ENCODE measurements at regions not wholly inside any gene's neighbourhood (a gene's known extent, or its start where the extent isn't known, plus 50 kb on each side); places are given as distances from the start of the nearest gene placed in this dataset.

- Histone ChIP-seq H3K27ac (ENCODE audit: low read depth in 1 of 2, low read length in 2 of 2) (no peak overlapping the region), H3K27me3 (ENCODE audit: control insufficient read depth in 1 of 2, insufficient read depth in 2 of 2, low read length in 2 of 2) (peaks cover 0 to 2% of the 10 kb centered on the region in 2 experiments), H3K9me3 (ENCODE audit: control insufficient read depth in 1 of 2, insufficient read depth in 1 of 2, low read length in 2 of 2) (peaks cover 0 to 4% of the 10 kb centered on the region in 2 experiments), H3K4me1 (ENCODE audit: insufficient read depth, low read length) (no peaks in the 10 kb centered on the region), H3K4me3 (ENCODE audit: low read length) (no peak overlapping the region), H3K36me3 (ENCODE audit: insufficient read depth, low read length) (no peaks in the 10 kb centered on the region)
- POLR2A ChIA-PET: no interaction called here
- Mint-ChIP-seq H3K4me3 (no peak overlapping the region), H3K4me1 (ENCODE audit: low read depth) (no peaks in the 10 kb centered on the region), H3K9me3 (no peaks in the 10 kb centered on the region), H3K27ac (no peak overlapping the region), H3K27me3 (no peaks in the 10 kb centered on the region), H3K36me3 (ENCODE audit: low read depth) (no peaks in the 10 kb centered on the region)
- CTCF ChIA-PET: no interaction called here
- TF ChIP-seq, protein P1, sequence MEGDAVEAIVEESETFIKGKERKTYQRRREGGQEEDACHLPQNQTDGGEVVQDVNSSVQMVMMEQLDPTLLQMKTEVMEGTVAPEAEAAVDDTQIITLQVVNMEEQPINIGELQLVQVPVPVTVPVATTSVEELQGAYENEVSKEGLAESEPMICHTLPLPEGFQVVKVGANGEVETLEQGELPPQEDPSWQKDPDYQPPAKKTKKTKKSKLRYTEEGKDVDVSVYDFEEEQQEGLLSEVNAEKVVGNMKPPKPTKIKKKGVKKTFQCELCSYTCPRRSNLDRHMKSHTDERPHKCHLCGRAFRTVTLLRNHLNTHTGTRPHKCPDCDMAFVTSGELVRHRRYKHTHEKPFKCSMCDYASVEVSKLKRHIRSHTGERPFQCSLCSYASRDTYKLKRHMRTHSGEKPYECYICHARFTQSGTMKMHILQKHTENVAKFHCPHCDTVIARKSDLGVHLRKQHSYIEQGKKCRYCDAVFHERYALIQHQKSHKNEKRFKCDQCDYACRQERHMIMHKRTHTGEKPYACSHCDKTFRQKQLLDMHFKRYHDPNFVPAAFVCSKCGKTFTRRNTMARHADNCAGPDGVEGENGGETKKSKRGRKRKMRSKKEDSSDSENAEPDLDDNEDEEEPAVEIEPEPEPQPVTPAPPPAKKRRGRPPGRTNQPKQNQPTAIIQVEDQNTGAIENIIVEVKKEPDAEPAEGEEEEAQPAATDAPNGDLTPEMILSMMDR (IDR thresholded peaks at IDR 0.05): no peak
- ATAC-seq (ENCODE audit: poor library complexity): no peak
- no peak for DNase-seq
- intact Hi-C loops (cut with DNase I, micrococcal nuclease): no loop called here
Measured at GRCh38 chr18:10160251-10160650, 246.4 kb downstream of the VAPA start.

DNA sequence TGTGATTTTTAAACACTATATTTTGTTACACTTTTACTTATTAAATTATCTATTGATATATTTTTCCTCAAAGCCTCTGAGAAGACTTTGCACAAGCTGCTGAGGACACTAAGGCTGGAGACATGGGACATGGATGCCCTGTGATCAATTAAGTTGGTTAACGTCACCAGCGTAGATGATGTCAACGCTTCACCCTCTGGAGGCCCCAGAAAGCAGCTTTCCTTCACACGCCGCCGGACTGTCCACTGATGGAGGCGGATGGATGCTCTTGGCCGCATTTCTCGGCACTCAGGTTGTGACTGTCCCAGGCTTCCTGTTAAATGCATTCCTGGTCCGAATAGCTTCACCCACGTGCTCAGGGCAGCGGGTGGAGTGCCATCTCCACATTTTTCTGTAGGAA, 247.5 kb downstream of the VAPA start:
- Histone ChIP-seq H3K9me3 (ENCODE audit: control insufficient read depth in 1 of 2, insufficient read depth in 1 of 2, low read length in 2 of 2) (peaks cover 0 to 8% of the 10 kb centered on the region in 2 experiments), H3K27me3 (ENCODE audit: control insufficient read depth in 1 of 2, insufficient read depth in 2 of 2, low read length in 2 of 2) (no peaks in the 10 kb centered on the region), H3K4me1 (ENCODE audit: insufficient read depth, low read length) (no peaks in the 10 kb centered on the region), H3K4me3 (ENCODE audit: low read length) (no peak overlapping the region), H3K36me3 (ENCODE audit: insufficient read depth, low read length) (no peaks in the 10 kb centered on the region), H3K27ac (ENCODE audit: low read depth in 1 of 2, low read length in 2 of 2) (no peak overlapping the region)
- H3K9me3 Mint-ChIP-seq: no peaks in the 10 kb centered on the region
- intact Hi-C loops (cut with DNase I, micrococcal nuclease): no loop called here
- ChIA-PET CTCF (no interaction called here), POLR2A (no interaction called here)
- DNase-seq (no peak), ATAC-seq (ENCODE audit: poor library complexity) (no peak)
- no peaks in the 10 kb centered on the region for H3K27me3 Mint-ChIP-seq
- H3K4me3 Mint-ChIP-seq: no peak overlapping the region
- TF ChIP-seq, protein P1 (IDR thresholded peaks at IDR 0.05): no peak
- no peaks in the 10 kb centered on the region for H3K36me3 Mint-ChIP-seq (ENCODE audit: low read depth)
- no peaks in the 10 kb centered on the region for H3K4me1 Mint-ChIP-seq (ENCODE audit: low read depth)
- no peak overlapping the region for H3K27ac Mint-ChIP-seq

GRCh38 chr18:10162340-10162739, 248.5 kb downstream of the VAPA start:
- no peak for ATAC-seq (ENCODE audit: poor library complexity)
- H3K4me1 ChIP-seq (ENCODE audit: insufficient read depth, low read length): no peaks in the 10 kb centered on the region
- ChIA-PET CTCF (no interaction called here), POLR2A (no interaction called here)
- no peaks in the 10 kb centered on the region for H3K36me3 Mint-ChIP-seq (ENCODE audit: low read depth)
- H3K9me3 ChIP-seq (ENCODE audit: control insufficient read depth in 1 of 2, insufficient read depth in 1 of 2, low read length in 2 of 2): peaks cover 0 to 10% of the 10 kb centered on the region in 2 experiments
- H3K4me1 Mint-ChIP-seq (ENCODE audit: low read depth): no peaks in the 10 kb centered on the region
- intact Hi-C loops (cut with DNase I, micrococcal nuclease): no loop called here
- H3K9me3 Mint-ChIP-seq: no peaks in the 10 kb centered on the region
- no peaks in the 10 kb centered on the region for H3K27me3 Mint-ChIP-seq
- H3K4me3 Mint-ChIP-seq: no peak overlapping the region
- H3K27ac Mint-ChIP-seq: no peak overlapping the region
- no peaks in the 10 kb centered on the region for H3K27me3 ChIP-seq (ENCODE audit: control insufficient read depth in 1 of 2, insufficient read depth in 2 of 2, low read length in 2 of 2)
- H3K27ac ChIP-seq (ENCODE audit: low read depth in 1 of 2, low read length in 2 of 2): no peak overlapping the region
- no peak for DNase-seq
- no peak overlapping the region for H3K4me3 ChIP-seq (ENCODE audit: low read length)
- H3K36me3 ChIP-seq (ENCODE audit: insufficient read depth, low read length): no peaks in the 10 kb centered on the region
- TF ChIP-seq, protein P1 (IDR thresholded peaks at IDR 0.05): no peak
